HG03025 (cell line): ENCODE measurements at regions not wholly inside any gene's neighbourhood (a gene's known extent, or its start where the extent isn't known, plus 50 kb on each side); places are given as distances from the start of the nearest gene placed in this dataset.

ENCODE experiments used
- ATAC-seq: cut with Tn5 transposase; IDR thresholded peaks from one replicate; pipeline ENCODE4 v1.9.1; 2021; ENCODE audit warnings: mild to moderate bottlenecking, moderate library complexity; ENCODE audit not compliant: unreplicated experiment, low FRiP score

DNA sequence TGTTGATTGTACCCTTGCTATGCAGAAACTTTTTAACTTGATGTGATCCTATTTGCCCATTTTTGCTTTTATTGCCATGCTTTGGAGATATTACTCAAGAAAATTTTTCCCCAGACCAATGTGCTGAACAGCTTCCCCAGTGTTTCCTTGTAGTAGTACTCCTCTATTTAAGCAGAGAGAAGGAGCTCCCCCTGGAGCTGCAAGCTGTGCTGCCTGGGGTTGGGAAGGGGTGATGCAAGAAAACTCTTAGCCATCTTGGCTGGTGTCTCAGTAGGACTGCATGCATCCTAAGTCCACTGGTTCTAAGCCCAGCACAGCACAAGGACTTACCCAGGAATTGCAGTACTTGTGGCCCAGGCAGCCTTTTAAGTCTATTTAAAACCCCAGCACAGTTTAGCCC is 121.6 kb downstream of the NTMT2 start:
- no peak for ATAC-seq

DNA sequence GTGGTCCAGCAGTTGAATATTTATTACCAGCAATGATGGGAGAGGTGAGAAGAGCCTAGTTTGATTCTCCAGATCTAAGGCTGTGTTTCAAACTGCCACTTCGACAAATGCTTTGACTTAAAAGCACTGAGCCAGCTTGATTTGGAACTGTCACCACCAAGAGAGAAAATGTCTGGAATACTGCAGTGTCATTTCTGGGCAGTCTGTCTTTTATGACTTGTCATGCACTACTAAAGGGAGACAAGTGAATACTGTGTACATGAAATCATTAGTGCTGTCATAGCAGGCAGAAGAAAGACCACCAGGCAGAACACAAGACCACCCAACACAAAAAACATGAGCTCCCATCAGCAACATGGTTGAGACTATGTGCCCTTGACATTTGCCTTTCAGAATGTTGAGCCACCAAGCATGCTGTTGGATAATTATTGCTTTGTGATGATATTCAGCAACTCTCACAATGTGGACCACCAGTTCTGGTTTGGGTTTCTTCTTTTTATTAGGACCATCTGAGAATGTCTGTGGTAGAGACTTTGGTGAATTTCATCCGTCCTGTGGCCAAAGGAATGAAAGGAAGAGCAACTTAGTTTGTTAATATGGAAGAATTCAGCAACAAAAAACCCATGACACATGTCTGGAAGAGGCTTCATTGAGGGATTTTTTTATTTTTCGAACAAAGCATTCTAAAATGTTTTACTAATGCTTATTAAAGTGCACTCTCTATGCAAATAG is 125.8 kb downstream of the NTMT2 start:
- no peak for ATAC-seq

DNA sequence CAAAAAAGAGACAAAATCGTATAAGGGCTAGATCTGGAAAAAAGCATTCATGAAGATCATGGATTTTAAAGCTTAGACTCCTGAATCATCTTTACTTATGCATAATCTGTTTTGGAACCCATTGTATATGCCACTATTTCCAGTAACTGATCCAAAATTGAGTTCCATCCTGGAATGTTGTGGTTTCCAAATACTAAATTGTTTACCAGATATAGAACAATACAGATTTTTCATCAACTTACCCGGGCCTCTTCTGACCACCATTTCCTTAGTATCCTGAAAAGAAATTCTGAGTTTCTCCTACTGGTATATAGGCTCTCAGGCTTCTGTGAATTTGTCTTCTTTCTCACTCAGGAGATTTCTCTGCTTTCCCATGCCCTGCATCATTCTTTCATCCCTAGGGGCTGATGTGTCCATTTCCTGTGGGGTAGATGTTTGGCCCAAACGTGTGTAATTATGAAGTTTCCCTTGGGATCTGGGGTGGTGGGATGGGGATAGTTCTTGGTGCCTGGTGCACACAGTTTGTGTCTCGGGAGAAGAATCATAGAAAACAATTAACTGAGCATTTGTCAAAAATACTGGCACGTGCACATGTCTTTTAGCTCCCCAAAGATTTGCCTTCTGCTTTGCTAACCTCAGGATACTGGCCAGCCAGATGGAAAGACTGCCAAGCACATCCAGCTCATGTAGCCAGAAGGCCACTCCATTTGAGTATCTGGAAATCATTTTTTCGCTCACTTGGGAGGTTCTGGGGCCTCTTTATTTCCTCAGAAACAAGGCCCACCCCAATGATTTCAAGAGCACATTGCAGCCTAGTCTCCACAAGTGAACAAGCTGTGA is 127.8 kb downstream of the NTMT2 start:
- ATAC-seq = no peak

DNA sequence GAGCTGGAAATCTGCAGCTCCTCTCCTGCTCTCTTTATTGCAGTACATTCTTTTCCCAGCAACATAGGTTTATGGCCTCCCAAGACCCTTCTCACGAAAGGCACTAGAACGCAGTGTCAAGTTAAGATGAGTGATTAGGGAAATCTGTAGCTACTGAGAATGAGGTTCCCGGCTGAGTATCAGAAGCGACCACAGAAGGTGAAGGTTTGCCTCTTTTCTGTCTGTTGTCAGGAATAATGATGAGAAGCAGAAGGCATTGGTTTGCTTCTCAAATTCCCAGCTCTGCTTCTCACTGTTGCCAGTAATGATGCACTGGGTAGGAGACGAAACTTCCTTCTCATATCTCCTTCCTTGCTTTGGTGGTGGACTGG is 128.4 kb downstream of the NTMT2 start:
- no peak for ATAC-seq

DNA sequence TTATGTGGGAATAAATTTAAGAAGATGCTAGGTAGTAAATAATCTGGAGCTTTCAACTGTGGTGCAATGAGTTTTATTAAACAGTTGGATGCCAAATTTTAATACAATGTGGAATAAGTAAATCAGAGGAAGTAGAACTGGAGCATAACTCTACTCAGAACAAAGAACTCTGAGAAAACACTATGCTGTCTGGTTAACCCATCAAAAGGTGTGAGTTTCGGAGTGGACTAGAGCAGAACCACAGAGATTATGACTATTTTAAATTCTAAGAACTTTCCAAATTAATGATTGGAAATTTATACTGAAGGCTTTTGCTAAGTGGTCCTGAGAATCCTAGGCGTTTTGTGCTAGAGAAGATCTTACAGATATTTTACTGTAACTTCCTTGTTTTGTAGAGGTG is 132.2 kb downstream of the NTMT2 start:
- no peak for ATAC-seq

DNA sequence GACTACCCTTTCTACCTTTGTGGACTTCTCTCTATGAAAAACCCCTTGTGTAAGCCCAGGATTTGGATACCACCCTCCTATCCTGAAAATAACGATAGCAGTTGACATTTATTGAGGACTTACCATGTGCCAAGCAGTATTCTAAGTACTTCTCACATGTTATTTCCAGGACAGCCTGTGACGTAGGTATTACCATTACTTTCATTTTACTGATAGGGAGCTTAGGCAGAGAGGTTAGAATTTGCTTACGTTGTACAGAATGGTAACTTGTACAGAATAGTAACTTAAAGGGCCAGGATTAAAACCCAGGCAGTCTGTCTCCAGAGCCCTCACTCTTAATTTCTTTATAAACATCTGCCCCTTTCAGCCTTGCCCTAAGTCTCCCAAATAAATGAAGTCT is 138.3 kb downstream of the NTMT2 start:
- ATAC-seq = no peak

DNA sequence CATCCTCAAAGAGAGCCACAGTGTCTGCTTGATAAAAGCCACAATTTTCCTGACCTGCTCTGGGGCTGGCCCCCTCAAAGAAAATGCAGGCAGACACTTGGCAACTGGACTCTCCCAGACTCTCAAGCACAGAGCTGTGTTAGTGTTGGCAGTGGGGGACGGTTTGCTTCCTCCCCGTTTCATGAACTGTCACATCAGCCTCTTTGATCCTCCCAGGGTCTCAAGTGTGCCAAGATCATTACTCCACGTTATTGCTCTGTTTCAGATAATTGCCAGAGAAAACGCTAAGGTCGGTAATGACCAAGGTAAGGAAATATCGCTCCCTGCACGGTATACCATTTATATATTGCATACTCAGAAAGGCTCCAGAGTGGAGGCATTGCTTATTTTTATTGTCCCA is 138.8 kb downstream of the NTMT2 start:
- no peak for ATAC-seq

DNA sequence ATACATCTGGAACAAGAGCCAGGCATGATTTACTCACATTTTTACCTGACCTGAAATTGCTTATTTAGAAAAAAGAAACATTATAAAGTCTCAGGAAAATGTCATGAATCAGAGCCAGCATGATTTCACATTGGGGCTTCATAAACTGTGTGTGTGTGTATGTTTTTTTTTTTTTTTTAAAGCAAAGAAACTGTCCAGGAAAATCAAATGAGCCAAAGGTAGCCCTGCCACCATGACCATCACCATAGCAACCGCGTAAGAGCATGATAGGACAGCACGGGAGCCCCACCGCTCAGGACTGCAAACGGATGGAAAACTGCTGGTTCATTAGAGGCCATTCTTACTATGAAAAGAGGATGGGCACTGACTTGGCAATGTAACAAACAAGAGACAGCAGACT is 139.2 kb downstream of the NTMT2 start:
- no peak for ATAC-seq

DNA sequence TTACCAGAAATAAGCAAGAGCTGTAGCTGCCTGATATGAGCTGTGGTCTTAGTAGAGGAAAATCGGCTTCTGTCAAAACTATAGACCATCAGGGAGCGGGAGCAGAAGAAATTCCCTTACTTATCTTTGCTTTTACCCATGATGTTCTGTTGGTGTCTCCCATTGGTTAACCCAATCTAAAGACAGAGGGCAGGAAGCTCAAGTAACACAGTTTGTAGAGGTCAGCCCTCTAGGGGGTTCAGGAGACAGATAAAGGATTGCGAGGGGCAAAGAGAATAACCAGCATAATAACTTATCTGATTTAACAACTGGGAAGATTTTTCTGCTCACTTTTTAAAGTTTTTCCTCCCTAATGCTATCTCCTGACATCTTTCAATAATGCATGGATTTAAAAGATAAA is 142.4 kb downstream of the NTMT2 start:
- ATAC-seq = no peak

DNA sequence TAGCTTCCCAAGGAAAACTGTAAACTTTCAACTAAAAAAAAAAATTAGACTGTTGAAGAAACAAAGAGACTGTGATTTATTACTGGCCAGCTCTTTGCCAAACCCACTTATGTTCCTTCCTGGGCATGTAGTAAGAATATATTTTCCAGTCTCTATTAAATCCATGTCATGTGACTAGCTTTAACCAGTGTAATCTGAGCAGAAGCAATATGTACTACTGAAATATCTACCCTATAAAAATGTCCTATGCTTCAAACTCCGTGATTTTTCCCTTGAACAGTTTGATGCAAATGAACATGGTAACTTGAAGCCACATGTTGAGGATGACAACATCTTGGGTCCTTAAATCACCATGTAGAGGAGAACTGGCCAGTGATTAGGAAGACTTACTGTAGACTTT is 144.5 kb downstream of the NTMT2 start:
- no peak for ATAC-seq

DNA sequence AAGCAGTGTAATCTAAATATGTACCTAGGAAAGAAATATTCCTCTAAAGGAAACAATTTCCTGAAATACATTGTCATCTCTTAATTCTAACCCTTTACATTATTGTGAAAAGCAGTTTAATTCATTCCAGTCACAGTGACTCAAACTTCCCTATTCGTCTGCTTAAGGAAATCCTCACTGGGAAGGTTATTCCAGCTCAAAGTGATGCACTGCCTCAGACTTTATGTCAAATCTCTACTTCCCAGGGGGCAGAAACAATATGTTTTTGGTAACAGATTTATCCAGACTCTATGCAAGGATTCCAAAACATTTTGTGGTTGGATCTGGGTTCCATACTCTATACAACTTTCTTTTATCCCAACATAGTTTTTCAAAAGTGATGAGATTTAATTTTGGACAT is 145.2 kb downstream of the NTMT2 start:
- ATAC-seq = no peak

DNA sequence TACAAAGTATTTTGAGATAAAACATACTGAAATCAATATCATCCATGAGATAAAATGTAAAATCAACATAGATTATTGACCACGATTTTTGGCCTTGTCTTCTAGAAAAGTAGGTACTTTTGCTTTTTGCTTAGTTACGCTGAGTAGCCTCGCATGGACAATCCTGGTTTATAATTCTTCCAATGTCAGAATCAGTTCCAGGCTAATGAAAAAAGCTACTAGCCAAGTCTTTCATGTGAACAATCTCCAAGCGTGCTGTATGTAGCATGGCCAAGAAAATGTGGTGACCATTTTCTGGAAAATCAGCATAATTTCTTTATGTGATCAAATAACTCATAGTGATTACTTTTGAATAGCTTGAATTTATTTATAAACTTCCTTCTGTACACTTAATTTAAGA is 145.8 kb downstream of the NTMT2 start:
- no peak for ATAC-seq

DNA sequence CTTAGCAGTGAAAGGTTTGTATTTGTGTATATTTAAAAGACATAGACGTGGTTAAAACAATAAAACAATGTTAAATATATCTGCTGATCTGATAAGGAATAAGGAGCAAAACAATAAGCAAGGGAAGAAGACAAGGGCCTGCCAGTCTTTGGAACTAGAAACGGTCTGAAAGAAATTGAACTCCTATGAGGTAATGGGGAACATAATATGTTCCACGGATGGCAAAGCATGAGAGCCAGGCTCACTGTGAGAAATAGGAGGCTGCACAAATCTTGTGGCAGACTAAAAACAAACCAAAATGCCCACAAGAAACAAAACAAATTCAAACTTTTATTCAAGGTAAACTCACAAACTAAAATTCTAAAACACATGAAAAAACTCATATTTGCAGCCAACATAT is 150.5 kb downstream of the NTMT2 start:
- ATAC-seq = no peak

DNA sequence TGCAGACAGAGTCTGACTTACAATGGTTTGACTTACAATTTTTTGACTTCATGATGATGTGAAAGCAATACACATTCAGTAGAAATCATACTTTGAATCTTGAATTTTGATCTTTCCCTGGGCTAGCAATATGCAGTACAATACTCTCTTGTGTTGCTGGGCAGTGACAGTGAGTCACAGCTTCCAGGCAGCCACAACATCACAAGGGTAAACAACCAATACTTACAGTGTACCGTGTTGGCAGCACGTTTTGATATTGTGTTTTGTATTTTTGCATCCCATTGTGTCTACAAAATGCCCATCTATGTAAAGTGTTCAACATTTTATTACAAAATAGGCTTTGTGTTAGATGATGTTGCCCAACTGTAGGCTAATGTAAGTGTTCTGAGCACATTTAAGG is 150.9 kb downstream of the NTMT2 start:
- no peak for ATAC-seq

DNA sequence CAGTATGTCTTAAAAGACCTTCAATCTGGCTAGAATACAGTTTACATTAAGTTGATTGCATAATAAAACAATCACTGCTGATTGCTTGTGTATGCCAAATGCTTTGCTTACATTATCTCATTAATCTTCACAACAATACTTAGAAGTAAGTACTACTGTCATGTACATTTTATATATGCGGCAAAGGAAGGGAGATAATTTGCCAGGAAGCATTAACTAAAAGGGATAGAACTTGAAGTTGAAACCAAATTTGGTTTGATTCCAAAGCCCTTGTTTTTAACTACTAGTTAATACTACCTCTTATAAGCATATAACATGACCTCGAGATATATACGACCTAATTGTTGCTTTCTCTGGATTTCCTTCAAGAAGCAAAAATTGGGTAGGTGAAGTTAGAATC is 155.8 kb downstream of the NTMT2 start:
- no peak for ATAC-seq

DNA sequence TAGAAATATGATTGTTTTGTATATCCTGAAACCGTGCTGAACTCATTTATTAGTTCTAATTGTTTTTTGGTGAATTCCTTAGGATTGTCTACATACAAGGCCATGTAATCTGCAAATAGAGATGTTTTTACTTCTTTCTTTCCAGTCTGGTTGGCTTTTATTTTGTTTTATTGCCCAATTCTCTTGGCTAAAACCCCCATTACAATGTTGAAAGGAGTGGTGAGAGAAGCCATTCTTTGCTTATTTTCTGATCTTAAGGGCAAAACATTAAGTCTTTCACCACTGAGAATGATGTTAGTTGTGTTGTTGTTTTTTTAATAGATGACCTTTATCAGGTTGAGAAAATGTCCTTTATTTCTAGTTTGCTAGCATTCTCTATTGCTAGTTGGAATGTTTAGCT is 157.3 kb downstream of the NTMT2 start:
- ATAC-seq = no peak

DNA sequence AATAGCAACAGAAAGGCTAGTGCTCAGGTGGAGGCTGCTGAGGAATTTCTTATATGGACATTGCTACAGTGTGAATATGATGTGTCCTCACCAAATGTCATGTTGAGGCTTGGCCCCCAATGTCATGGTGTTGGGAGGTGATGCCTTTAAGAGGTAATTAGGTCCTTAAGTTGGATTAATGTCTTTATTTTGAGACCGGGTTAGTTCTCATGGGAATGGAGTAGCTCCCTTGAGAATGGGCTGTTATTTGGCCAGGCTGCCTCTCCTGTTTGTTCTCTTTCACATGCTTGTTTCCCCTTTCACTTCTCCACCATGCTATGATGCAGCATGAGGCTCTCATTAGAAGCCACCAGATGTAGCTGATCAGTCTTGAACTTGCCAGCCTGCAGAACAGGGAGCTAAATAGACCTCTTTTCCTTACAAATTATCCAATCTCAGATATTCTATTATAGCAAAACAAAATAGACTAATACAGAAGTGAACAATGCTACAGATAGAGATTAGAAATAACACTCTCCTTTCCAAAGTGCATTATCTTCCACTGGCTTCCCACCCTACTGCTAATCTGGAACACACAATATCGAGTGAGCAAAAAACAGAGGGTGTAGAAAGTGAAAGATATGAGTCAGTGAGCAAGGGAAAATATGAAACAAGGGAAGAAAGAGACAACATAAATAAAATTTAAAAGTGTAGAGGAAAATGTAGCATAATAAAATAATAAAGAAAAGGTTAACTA is 160.2 kb downstream of the NTMT2 start:
- no peak for ATAC-seq

DNA sequence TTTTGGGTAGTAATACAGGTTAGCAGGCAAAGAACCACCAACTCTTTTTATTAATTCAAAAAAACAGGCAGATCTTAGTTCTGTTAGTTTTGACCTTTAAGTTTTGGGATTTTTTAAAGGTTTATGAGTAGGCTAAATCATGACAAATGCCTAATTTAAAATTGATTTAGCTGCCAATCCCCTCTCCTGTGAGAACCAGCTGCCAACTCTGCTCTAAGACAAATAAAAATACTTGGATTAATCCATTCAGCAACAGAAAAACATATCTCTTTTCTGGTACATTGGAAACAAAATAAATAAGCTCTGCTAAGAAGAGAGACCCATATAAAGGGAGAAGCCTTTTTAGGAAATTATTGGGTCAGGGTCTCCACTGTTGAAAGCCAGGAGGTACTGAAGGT is 160.8 kb downstream of the NTMT2 start:
- no peak for ATAC-seq

DNA sequence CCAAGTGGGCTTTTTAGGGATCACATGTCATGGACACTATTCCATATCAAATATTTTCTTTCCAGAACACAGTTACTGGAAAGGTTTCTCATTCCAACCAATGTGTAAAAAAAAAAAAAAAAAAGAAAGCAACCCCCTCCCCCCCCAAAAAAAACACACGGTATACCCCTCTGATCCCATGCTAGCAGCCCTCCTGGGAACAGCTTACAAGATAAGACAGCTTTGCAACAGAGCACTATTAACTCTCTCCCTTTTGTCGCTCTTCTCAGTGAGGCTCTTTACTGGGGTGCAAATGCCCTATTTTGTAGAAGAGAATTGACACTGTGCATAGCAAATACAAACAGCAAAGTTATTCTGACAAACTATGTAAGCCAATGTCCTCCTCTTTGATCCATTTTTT is 161.2 kb downstream of the NTMT2 start:
- no peak for ATAC-seq

DNA sequence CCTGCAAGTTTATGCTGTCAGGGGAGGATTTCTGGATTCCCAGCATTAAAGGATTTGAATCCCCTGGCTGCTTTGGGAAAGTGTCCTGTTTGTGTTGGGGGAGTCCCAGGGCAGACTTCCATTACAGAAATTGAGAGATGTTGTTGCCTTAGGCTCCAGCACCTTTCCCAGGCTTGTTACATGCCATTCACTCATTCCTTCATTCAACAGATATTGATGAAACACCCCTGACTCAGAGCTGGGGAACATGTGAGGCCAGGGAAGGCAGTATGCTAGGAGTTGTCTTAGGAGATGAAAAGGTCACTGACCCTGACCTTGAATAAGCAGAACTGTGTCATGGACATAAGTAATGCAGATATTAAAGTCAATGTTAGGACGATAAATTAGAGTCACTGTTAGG is 161.7 kb downstream of the NTMT2 start:
- ATAC-seq = no peak

DNA sequence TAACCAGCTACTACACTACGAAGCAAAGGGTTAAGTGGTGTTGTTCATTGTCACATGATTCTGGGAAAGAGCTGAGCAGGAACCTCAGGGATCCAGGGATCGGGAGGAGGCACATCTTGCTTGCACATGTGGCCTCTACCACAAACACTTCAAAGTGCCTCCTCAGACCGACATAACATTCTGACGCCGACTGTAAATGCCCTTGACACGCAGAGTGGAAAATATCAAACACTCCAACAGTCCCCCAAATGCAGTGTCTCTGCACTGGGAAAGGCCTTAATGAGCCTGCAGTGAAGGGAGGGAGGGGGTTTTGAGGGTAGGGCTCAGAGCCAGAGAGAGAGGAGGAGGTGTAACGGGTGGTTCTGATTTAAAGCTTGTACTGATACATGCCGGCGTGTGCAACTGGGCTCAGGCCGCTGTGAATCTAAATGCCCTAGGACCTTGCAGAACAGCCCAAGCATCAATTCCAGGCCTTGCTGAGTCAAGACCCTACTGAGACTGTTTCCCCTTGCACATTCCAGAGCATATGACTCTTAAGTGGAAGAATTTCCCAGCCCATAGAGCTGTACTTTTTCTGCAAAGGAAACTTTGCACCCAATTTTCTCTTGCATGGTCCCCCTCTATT is 163.7 kb downstream of the NTMT2 start:
- ATAC-seq = no peak
